DND-41 (cell line): ENCODE measurements at regions not wholly inside any gene's neighbourhood (a gene's known extent, or its start where the extent isn't known, plus 50 kb on each side); places are given as distances from the start of the nearest gene placed in this dataset.

ENCODE experiments used
- EZH2 ChIP-seq: IDR thresholded peaks from 3 replicates; pipeline ENCODE4 v1.6.1; 2012; ENCODE audit warnings: borderline replicate concordance, low read depth, mild to moderate bottlenecking, moderate library complexity, low read length, inconsistent platforms; ENCODE audit not compliant: severe bottlenecking
- TF ChIP-seq, protein P1 (sequence below): IDR thresholded peaks from 2 replicates; pipeline ENCODE4 v1.5.1; 2012; ENCODE audit warnings: borderline replicate concordance, low read length, moderate library complexity, mild to moderate bottlenecking; ENCODE audit not compliant: poor library complexity, severe bottlenecking; ENCODE audit errors: extremely low read depth

DNA sequence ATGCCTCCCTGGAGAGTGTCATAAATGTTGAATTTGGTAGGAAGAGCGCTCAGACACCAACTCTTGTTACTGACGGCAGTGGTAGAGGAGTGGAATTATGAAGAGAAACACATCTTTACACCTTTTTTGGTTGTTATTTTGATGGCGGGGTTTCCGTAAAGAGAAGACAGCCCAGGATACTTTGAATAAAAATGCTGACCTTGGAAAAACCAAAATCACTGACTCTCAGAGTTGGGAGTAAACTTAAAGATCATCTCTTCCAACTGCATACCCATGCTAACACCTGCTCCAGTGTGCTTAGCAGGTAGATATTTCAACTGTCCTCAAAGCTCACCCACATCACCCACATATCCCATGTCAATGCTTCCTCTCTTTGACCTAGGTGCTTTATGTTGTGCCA, 498.6 kb downstream of the LIG4 start:
- TF ChIP-seq, protein P1, sequence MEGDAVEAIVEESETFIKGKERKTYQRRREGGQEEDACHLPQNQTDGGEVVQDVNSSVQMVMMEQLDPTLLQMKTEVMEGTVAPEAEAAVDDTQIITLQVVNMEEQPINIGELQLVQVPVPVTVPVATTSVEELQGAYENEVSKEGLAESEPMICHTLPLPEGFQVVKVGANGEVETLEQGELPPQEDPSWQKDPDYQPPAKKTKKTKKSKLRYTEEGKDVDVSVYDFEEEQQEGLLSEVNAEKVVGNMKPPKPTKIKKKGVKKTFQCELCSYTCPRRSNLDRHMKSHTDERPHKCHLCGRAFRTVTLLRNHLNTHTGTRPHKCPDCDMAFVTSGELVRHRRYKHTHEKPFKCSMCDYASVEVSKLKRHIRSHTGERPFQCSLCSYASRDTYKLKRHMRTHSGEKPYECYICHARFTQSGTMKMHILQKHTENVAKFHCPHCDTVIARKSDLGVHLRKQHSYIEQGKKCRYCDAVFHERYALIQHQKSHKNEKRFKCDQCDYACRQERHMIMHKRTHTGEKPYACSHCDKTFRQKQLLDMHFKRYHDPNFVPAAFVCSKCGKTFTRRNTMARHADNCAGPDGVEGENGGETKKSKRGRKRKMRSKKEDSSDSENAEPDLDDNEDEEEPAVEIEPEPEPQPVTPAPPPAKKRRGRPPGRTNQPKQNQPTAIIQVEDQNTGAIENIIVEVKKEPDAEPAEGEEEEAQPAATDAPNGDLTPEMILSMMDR = no peak
- TF ChIP-seq EZH2 = no peak
